ENCODE measurements at regions not wholly inside any gene's neighbourhood (a gene's known extent, or its start where the extent isn't known, plus 50 kb on each side); places are given as distances from the start of the nearest gene placed in this dataset.
"Not testable (repeated sequence)": the region's sequence is repeated elsewhere in the genome, so short reads cannot be mapped to it uniquely, and the experiment has no call there.

- DNase-seq: no peak
Observed at GRCh38 chr16:7938175-7938574, 605.5 kb downstream of the RBFOX1 start.

DNA sequence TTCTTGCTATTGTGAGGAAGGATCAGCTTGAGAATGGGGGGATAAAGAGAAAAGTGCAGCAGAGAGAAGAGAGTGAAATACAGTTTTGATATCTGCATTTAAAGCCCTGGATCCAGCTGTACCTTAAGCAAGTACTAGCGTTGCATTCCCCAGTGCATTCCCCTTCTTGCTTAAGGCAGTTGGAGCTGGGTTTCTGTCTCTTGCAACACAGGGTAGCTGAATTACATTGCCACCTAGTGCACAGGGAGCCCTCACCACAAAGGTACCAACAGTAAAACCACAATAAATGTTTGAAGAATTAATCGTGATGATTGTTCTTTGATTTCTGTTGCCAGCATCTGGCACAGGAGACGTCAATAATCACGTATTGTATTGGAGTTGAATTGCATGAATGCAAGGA lies 588.7 kb downstream of the RBFOX1 start:
- no peak for DNase-seq

- DNase-seq: no peak
Observed at GRCh38 chr16:7919782-7920181, 587.1 kb downstream of the RBFOX1 start.

DNA sequence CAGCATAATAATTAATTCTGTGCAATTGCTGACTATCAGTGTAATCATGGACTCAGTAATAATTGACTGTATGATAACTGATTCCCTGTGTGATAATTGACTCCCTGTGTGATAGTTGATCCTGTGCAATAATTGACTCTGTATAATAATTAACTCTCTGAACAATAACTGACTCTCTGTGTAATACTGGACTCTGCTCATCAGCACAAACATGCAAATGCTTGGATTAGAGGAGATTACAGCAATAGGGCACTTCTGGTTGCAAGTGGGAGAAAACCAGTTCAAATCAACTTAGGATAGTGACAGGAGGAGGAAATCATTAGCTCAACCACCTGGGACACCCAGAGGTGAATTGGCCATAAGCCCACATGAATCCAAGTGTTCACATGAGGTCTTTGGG lies 582.1 kb downstream of the RBFOX1 start:
- DNase-seq: no peak

GRCh38 chr16:7912132-7912531 lies 579.5 kb downstream of the RBFOX1 start:
- DNase-seq: no peak

- no peak for DNase-seq
Observed at GRCh38 chr16:7910116-7910515, 577.5 kb downstream of the RBFOX1 start.

GRCh38 chr16:7888411-7888810 lies 555.8 kb downstream of the RBFOX1 start:
- no peak for DNase-seq

DNA sequence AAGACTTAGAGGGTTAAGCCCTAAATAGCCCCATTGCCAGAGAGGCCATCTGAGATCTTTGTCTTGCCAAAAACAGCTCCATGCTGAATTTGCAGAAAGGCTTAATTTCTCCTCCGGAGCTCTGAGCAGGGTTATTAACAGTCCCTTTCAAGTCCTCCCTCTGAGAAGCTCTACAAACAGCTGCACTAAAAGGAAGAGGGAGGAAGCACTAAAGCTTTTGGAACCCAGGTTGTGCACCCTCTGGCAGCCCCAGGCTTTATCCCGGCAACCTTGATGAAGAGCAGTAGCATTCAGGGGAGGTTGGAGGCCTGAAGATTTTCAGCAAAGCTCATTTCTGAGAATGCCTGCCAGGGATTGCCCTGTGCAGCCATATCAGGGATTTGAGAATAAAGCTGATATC lies 554.7 kb downstream of the RBFOX1 start:
- no peak for DNase-seq

GRCh38 chr16:7871979-7872378 lies 539.3 kb downstream of the RBFOX1 start:
- no peak for DNase-seq

DNA sequence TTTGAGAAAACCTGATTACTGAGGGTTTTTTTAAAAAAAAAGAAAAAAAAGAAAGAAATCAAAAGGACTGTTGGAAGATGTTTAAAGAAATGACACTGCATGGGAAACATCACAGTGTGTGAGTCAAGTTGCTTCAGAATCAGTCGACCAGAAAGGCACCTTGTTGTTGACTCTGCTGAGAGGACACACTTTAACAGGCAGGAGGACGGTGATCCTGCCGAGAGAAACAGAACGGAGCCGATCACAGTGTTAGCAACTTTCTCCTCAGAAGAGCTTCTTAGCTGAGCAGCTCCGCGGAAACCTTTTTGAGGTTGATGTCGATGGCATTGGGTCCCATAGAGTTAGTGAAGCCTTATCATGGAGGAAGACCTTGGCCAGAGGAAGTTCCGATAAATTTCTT lies 538.7 kb downstream of the RBFOX1 start:
- DNase-seq: no peak

- DNase-seq: no peak
Observed at GRCh38 chr16:7867831-7868230, 535.2 kb downstream of the RBFOX1 start.

- DNase-seq: no peak
Observed at GRCh38 chr16:7866144-7866543, 533.5 kb downstream of the RBFOX1 start.

- not testable (repeated sequence) for DNase-seq
Observed at GRCh38 chr16:7865393-7865792, 532.7 kb downstream of the RBFOX1 start.

DNA sequence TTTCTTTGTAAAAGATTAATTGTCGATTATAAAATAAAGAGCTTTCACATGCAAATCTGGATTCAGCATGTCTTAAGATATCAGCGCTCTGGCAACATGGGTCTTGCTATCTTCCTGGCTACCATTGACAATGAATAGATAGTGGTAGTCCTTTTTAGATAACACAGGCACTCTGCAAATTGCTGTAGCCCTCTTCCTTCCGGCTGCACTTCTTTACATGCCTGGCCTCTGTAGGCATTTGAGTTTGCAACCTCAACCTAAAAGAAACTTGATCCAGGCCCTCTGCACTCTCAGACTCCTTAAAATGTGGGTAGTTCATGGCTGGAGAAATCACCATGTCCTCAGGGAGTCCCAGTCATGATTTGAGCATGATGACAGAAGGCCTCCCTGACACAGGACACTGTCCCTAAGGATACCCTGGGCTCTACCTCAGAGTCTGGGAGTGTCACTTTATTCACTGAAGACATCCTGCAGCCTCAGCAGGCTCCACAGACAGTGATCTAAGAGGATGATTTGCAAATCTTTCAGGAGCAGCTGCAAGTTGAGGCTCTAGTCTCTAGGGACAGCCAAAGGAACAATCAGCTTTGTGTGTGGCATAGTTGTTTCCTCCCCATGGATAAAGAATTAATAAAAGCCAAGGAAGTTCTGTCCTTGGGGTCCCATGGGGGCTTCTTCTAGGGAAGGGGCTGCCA lies 529.4 kb downstream of the RBFOX1 start:
- DNase-seq: no peak

GRCh38 chr16:7853197-7853596 lies 520.6 kb downstream of the RBFOX1 start:
- no peak for DNase-seq

DNA sequence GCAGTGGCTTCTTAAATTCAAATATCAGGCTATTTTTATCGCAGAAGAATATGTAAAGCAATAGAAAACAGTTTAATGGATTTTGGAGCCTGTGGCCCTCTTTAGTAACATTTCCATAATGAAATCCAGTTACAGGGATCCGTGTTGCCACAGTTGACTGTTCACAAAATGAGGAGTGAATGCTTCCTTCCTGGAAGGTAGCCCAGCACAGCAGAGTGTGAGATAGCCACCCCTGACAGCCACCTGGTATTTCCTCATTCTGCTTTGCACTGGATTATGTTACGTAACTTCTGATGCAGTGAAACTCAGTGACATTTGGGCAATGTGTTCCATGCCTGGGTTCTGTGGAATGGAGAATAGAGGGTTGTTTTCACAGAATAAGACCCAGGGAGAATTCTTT lies 517.2 kb downstream of the RBFOX1 start:
- no peak for DNase-seq

- DNase-seq: no peak
Observed at GRCh38 chr16:7843261-7843660, 510.6 kb downstream of the RBFOX1 start.

DNA sequence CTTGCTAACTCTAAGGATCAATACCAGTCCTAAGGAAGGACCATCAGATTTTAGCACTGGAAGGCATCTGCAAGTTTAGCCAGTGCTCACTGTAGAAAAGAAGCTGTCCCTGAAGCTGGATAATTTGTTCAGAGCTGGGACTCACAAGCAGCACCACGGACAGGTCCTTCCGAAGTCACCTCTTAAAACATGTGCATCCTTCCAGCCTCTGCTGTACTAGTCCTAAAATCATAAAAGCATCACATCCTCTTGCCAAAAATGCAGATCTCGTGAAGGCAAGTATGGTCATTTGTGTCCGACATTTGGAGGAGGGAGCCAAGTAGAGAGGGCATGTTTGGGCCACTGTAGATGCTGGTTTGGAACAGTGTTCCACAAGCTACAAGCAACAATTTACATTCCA lies 506.9 kb downstream of the RBFOX1 start:
- no peak for DNase-seq

DNA sequence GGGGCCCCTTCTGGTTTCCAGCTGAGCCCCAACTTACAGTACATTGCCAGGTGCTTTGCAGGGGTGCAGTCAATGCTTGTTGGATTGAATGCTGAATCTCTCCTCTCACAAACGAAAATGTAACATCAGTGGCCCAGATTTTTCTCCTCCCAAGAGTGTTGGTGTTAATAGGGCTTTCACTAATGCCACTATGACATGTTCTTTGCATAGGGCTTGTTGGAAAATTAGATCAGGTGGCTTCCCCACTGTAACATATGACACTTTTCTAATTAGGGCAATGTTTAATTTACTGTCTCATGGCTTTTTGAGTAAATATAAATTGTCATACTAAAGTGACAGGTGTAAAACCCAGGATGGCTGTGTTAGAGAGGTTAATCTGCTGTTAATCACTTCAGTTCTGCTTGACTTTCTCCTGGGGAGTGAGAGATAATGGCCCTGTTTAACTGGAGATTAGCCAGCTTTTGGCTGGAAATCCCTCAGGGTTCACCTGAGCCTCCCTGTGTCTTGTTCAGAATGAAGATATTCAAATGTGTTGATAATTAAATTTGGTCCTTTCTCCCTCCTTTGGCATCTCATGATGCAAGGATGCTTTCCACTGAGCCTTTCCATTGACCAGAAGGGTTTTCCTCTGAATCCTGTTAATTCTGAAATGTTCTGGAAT lies 502.3 kb downstream of the RBFOX1 start:
- DNase-seq: no peak

GRCh38 chr16:7820816-7821215 lies 488.2 kb downstream of the RBFOX1 start:
- DNase-seq: no peak

DNA sequence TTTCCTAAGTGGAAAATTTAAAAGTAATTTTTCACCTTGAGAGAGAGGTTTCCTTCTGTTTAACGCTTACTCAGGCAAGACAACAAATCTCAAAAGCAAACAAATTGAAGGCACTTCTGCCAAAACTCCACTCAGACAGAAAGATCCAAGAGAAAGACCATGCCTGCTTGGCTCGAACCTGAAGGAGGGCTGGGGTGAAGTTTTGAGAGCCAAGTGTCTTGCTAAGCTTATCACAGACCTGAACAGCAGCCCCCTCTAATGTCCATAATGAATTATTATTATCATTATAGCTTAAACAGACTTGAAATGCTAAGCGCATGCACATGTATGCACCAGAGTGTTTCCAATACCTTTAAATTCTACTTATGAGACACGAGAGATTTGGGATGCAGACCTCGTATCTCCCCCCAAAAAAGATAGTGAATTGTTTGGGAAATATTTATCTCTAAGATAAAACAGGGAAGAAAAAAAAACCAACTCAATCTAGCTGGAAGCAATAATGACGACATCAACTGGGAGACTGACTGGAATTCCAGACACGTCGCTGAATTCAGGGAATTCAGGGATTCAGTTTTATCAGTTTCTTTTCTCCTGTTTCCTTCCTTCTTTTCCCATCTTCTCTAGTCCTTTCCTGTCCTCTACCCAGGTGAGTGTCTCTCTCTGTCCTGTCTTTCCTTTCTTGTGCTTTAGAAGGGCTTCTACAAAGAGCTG lies 473.2 kb downstream of the RBFOX1 start:
- no peak for DNase-seq

- DNase-seq: no peak
Observed at GRCh38 chr16:7804635-7805195, 472.1 kb downstream of the RBFOX1 start.

- no peak for DNase-seq
Observed at GRCh38 chr16:7792346-7792745, 459.7 kb downstream of the RBFOX1 start.

DNA sequence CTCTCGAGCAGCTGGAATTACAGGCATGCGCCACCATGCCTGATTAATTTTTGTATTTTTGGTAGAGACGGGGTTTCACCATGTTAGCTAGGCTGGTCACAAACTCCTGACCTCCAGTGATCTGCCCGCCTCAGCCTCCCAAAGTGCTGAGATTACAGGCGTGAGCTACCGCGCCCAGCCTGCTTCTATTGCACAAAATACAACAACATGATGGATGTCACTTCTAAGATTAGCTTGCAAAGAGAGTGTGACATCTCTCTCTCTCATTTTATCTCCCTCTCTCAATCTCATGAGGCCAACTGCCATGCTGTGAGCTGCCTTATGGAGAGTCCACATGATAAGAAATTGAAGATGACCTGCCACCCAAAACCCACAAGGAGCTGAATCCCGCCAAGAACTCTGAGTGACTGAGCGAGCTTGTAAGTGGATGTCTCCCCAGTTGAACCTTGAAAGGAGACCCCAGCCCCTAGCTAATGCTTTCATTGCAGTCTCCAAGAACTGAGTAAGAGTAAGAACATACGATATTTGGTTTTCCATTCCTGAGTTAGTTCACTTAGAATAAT lies 458.5 kb downstream of the RBFOX1 start:
- DNase-seq: no peak

Data from GF-D8 (cell line).